IMR-90 (cell line): ENCODE measurements at regions not wholly inside any gene's neighbourhood (a gene's known extent, or its start where the extent isn't known, plus 50 kb on each side); places are given as distances from the start of the nearest gene placed in this dataset.

Source experiments
- BHLHE40 ChIP-seq: fragments of 150-350 bp; IDR thresholded peaks from 2 replicates; pipeline ENCODE4 v1.6.1; 2016; ENCODE audit warnings: mild to moderate bottlenecking, low read depth, low read length
- CTCF ChIP-seq: conservative IDR thresholded peaks from 2 replicates; pipeline ENCODE4 v1.5.1; 2012; ENCODE audit warnings: mild to moderate bottlenecking, low read depth, low read length, improper control_type of control experiment
- FOS ChIP-seq: fragments of 150-350 bp; IDR thresholded peaks from 2 replicates; pipeline ENCODE4 v1.6.1; 2016; ENCODE audit warnings: low read depth, low read length
- MAZ ChIP-seq: IDR thresholded peaks from 2 replicates; pipeline ENCODE4 v1.6.1; 2012; ENCODE audit warnings: low read depth, mild to moderate bottlenecking, low read length, improper control_type of control experiment, moderate library complexity, borderline replicate concordance
- POLR2A ChIP-seq: IDR thresholded peaks from 2 replicates; pipeline ENCODE4 v1.6.1; 2012; ENCODE audit warnings: mild to moderate bottlenecking, low read depth, low read length
- RAD21 ChIP-seq: IDR thresholded peaks from 2 replicates; pipeline ENCODE4 v1.6.1; 2012; ENCODE audit warnings: low read length, improper control_type of control experiment
- RFX5 ChIP-seq: IDR thresholded peaks from 2 replicates; pipeline ENCODE4 v1.8.0; 2012; ENCODE audit warnings: low read depth, mild to moderate bottlenecking, low read length, moderate library complexity
- SMC3 ChIP-seq: fragments of 150-350 bp; IDR thresholded peaks from 2 replicates; pipeline ENCODE4 v1.6.1; 2016; ENCODE audit warnings: low read depth, mild to moderate bottlenecking, antibody characterized with exemption, low read length, moderate library complexity
- USF2 ChIP-seq: fragments of 150-350 bp; IDR thresholded peaks from 2 replicates; pipeline ENCODE4 v1.6.1; 2017; ENCODE audit warnings: mild to moderate bottlenecking, antibody characterized with exemption, low read length, low read depth

- TF ChIP-seq MAZ (no peak), POLR2A (no peak), CTCF (no peak), SMC3 (no peak), USF2 (no peak), RFX5 (no peak), BHLHE40 (no peak), FOS (no peak), RAD21 (no peak)
Observed at GRCh38 chr15:100705841-100706240, 103.5 kb downstream of the ASB7 start.
